ENCODE measurements at regions not wholly inside any gene's neighbourhood (a gene's known extent, or its start where the extent isn't known, plus 50 kb on each side); places are given as distances from the start of the nearest gene placed in this dataset.

- WGBS, 2 experiments (ENCODE audit: extremely low coverage in 1 of 2, insufficient coverage in 1 of 2, insufficient read length in 1 of 2, insufficient replicate concordance in 2 of 2, low coverage in 1 of 2, low lambda C conversion rate in 2 of 2, missing lambda C conversion rate in 1 of 2) = 90% methylated on average over 1 of the region's 1 CpG; no CpG with 5 or more reads in 1 of the 2 experiments
- CTCF ChIA-PET (ENCODE audit: partially characterized antibody) = interaction anchor here (1.8 kb wide), 1 partner anchor 255 kb away, joined by 6 read pairs; no protein-coding TSS in a partner anchor
These were observed 152.9 kb downstream of the FAM124B start for GRCh38 chr2:224248944-224249371.

More at GRCh38 chr2:224248944-224249371, 152.9 kb downstream of the FAM124B start:
- Histone ChIP-seq H3K9me3 (ENCODE audit: insufficient read depth in 2 of 2, low read depth in 1 of 2, low read length in 1 of 2) (no peaks in the 10 kb centered on the region), H2BK120ac (replicated peaks; ENCODE audit: low read depth, low read length) (no peak overlapping the region), H3K36me3 (ENCODE audit: control insufficient read depth in 2 of 4, insufficient read depth in 4 of 4, low read length in 3 of 4) (no peaks in the 10 kb centered on the region), H3K56ac (replicated peaks; ENCODE audit: insufficient read length, low read depth, low read length) (no peak overlapping the region), H2BK12ac (ENCODE audit: low read depth, low read length) (no peak overlapping the region), H4K8ac (ENCODE audit: extremely low read depth, insufficient read depth, low read length) (no peak overlapping the region), H3K4me1 (replicated peaks in 1 of 4; ENCODE audit: control insufficient read depth in 3 of 4, insufficient read depth in 4 of 4, low read length in 3 of 4) (no peaks in the 10 kb centered on the region), H3K27me3 (replicated peaks in 1 of 4; ENCODE audit: control insufficient read depth in 3 of 4, extremely low read depth in 1 of 4, insufficient read depth in 3 of 4, low read length in 3 of 4) (no peaks in the 10 kb centered on the region), H3K79me1 (ENCODE audit: low read depth, low read length) (no peaks in the 10 kb centered on the region), H2AK5ac (ENCODE audit: low read depth, low read length) (no peak overlapping the region), H3K27ac (ENCODE audit: low read depth, low read length) (no peak overlapping the region), H3K18ac (ENCODE audit: extremely low read depth, low read length) (no peak overlapping the region), H4K5ac (ENCODE audit: insufficient read length, low read depth, low read length) (no peak overlapping the region), H2BK20ac (ENCODE audit: low read length) (no peak overlapping the region), H3K23ac (ENCODE audit: insufficient read length) (no peak overlapping the region), H3K79me2 (ENCODE audit: control insufficient read depth in 1 of 2, insufficient read depth in 2 of 2, low read length in 2 of 2) (no peaks in the 10 kb centered on the region), H3K4ac (replicated peaks; ENCODE audit: insufficient read length, low read depth, low read length) (no peak overlapping the region), H3K4me3 (ENCODE audit: extremely low read depth in 1 of 4, insufficient read depth in 2 of 4, low read depth in 3 of 4, low read length in 4 of 4) (no peak overlapping the region), H4K20me1 (replicated peaks in 1 of 2; ENCODE audit: control insufficient read depth in 1 of 2, insufficient read depth in 2 of 2, low read length in 2 of 2) (no peaks in the 10 kb centered on the region), H3K14ac (ENCODE audit: insufficient read length) (no peak overlapping the region), H2AFZ (ENCODE audit: low read length) (no peak overlapping the region), H2BK5ac (ENCODE audit: low read depth, low read length) (no peak overlapping the region), H4K91ac (replicated peaks; ENCODE audit: insufficient read length, low read length) (no peak overlapping the region), H3K4me2 (ENCODE audit: insufficient read depth in 1 of 2, low read depth in 2 of 2, low read length in 2 of 2) (no peak overlapping the region), H3K23me2 (ENCODE audit: low read depth, low read length) (no peaks in the 10 kb centered on the region), H2BK15ac (ENCODE audit: low read length) (no peak overlapping the region), H3K9ac (replicated peaks in 1 of 4; ENCODE audit: extremely low read depth in 1 of 4, low read depth in 3 of 4, low read length in 3 of 4) (no peak overlapping the region)
- no peak for FAIRE-seq
- TF ChIP-seq POLR2A (IDR thresholded peaks at IDR 0.05; ENCODE audit: control extremely low read depth in 1 of 2, low read depth in 2 of 2, low read length in 2 of 2) (no peak), SUZ12 (IDR thresholded peaks at IDR 0.05; ENCODE audit: low read length) (no peak), POU5F1 (IDR thresholded peaks at IDR 0.05; ENCODE audit: low read depth, low read length) (no peak), SAP30 (IDR thresholded peaks at IDR 0.05; ENCODE audit: insufficient read depth, insufficient replicate concordance, low read length) (no peak), TAF1 (IDR thresholded peaks at IDR 0.05; ENCODE audit: low read depth, low read length) (no peak), SP4 (IDR thresholded peaks at IDR 0.05; ENCODE audit: low read length) (no peak), SIN3A (conservative IDR thresholded peaks at IDR 0.05 in 1 of 2, IDR thresholded peaks at IDR 0.05 in 1 of 2; ENCODE audit: low read depth in 1 of 2, low read length in 2 of 2) (no peak), CREB1 (IDR thresholded peaks at IDR 0.05) (no peak), EGR1 (IDR thresholded peaks at IDR 0.05; ENCODE audit: borderline replicate concordance, low read depth, low read length) (no peak), EP300 (IDR thresholded peaks at IDR 0.05; ENCODE audit: borderline replicate concordance in 1 of 2, low read depth in 2 of 2, low read length in 2 of 2) (no peak), BRCA1 (IDR thresholded peaks at IDR 0.05; ENCODE audit: low read depth, low read length) (no peak), HDAC2 (IDR thresholded peaks at IDR 0.05; ENCODE audit: borderline replicate concordance in 1 of 2, low read depth in 2 of 2, low read length in 2 of 2) (no peak)
- DNase-seq (ENCODE audit: low read depth in 1 of 2, low spot score in 2 of 2) = no peak
- POLR2A ChIA-PET (ENCODE audit: partially characterized antibody) = no interaction called here
